HepG2 (cell line): ENCODE measurements at regions not wholly inside any gene's neighbourhood (a gene's known extent, or its start where the extent isn't known, plus 50 kb on each side); places are given as distances from the start of the nearest gene placed in this dataset.

Experiments used
- ATF3 ChIP-seq: sonication (generic); formaldehyde crosslinking; IDR thresholded peaks from 2 replicates; pipeline ENCODE4 v1.4.0; 2020; ENCODE audit warnings: missing genetic modification reagents
- CC2D1A ChIP-seq: sonication (generic); formaldehyde crosslinking; IDR thresholded peaks from 2 replicates; pipeline ENCODE4 v1.8.1; 2023; ENCODE audit warnings: mild to moderate bottlenecking, missing genetic modification reagents
- CHD2 ChIP-seq: IDR thresholded peaks from 2 replicates; pipeline ENCODE4 v1.6.1; 2011; ENCODE audit warnings: low read depth, low read length, improper control_type of control experiment
- EP300 ChIP-seq, 3 experiments: sonication (generic) in 1 of 3; formaldehyde crosslinking in 1 of 3; IDR thresholded peaks; 2 replicates each; pipeline versions ENCODE4 v1.5.1 to v1.6.1; 2011 to 2020; ENCODE audit warnings: low read depth in 2 of 3, low read length in 2 of 3, borderline replicate concordance in 1 of 3, improper control_type of control experiment in 1 of 3, mild to moderate bottlenecking in 1 of 3, missing genetic modification reagents in 1 of 3, moderate library complexity in 1 of 3
- EZH2 ChIP-seq: conservative IDR thresholded peaks from 2 replicates; pipeline ENCODE4 v1.6.1; 2012; ENCODE audit warnings: mild to moderate bottlenecking, low read depth, low read length, moderate library complexity
- GATAD2A ChIP-seq: IDR thresholded peaks from 2 replicates; pipeline ENCODE4 v1.6.1; 2016
- ISL2 ChIP-seq: sonication (generic); formaldehyde crosslinking; IDR thresholded peaks from 2 replicates; pipeline ENCODE4 v1.5.0; 2020; ENCODE audit warnings: missing genetic modification reagents
- PAXIP1 ChIP-seq: sonication (generic); formaldehyde crosslinking; conservative IDR thresholded peaks from 2 replicates; pipeline ENCODE4 v1.4.0; 2020; ENCODE audit warnings: mild to moderate bottlenecking, missing genetic modification reagents, moderate library complexity
- PRPF4 ChIP-seq: fragments of 200-400 bp; formaldehyde crosslinking; IDR thresholded peaks from 2 replicates; pipeline ENCODE4 v1.6.1; 2016; ENCODE audit warnings: low read length, low read depth; ENCODE audit not compliant: poor library complexity, severe bottlenecking
- ZBTB25 ChIP-seq: IDR thresholded peaks from 2 replicates; pipeline ENCODE4 v1.6.1; 2018; ENCODE audit warnings: missing genetic modification reagents
- ZNF343 ChIP-seq: sonication (generic); formaldehyde crosslinking; IDR thresholded peaks from 2 replicates; pipeline ENCODE4 v1.4.0; 2020; ENCODE audit warnings: mild to moderate bottlenecking, missing genetic modification reagents
- ZNF713 ChIP-seq: sonication (generic); formaldehyde crosslinking; IDR thresholded peaks from 2 replicates; pipeline ENCODE4 v1.4.0; 2020; ENCODE audit warnings: mild to moderate bottlenecking, missing genetic modification reagents

- TF ChIP-seq ATF3 (CRISPR knock-in tag) (no peak), ZNF343 (CRISPR knock-in tag) (no peak), CC2D1A (no peak), CHD2 (no peak), PAXIP1 (no peak), EP300 (IDR thresholded peaks at IDR 0.05; ENCODE audit: low read depth in 2 of 2, low read length in 2 of 2) (no peak), EP300 (CRISPR knock-in tag; IDR thresholded peaks at IDR 0.05; ENCODE audit: borderline replicate concordance) (no peak), PRPF4 (no peak), ISL2 (no peak), ZBTB25 (CRISPR knock-in tag) (no peak), GATAD2A (no peak), EZH2 (no peak), ZNF713 (CRISPR knock-in tag) (no peak)
These were observed 478.5 kb upstream of the CBLB start for GRCh38 chr3:106347350-106347749.
